OCI-LY3 (cell line): ENCODE measurements at regions not wholly inside any gene's neighbourhood (a gene's known extent, or its start where the extent isn't known, plus 50 kb on each side); places are given as distances from the start of the nearest gene placed in this dataset.

Source experiments
- H2AFZ ChIP-seq: fragments of 200-600, 300-600 bp; shearing (Covaris generic); 2 replicates; pipeline ENCODE4 v1.6.0; 2014; ENCODE audit warnings: antibody characterized with exemption, low read depth, low read length
- H3K27ac ChIP-seq: fragments of 200-600, 300-600 bp; sonication (generic); 2 replicates; pipeline ENCODE4 v1.5.1; 2014; ENCODE audit warnings: mild to moderate bottlenecking, low read length, moderate library complexity, mixed read lengths
- H3K27me3 ChIP-seq: fragments of 200-600, 300-600 bp; sonication (generic); 2 replicates; pipeline ENCODE4 v1.6.1; 2014; ENCODE audit warnings: low read depth, low read length, mixed read lengths
- H3K36me3 ChIP-seq: fragments of 200-600, 300-600 bp; sonication (generic); replicated peaks from 2 replicates; pipeline ENCODE3; 2014; ENCODE audit warnings: low read depth, low read length, mixed read lengths
- H3K4me1 ChIP-seq: fragments of 300-600, 200-600 bp; sonication (generic); 2 replicates; pipeline ENCODE4 v1.6.1; 2014; ENCODE audit warnings: low read length, mixed read lengths
- H3K4me2 ChIP-seq: fragments of 200-600, 300-600 bp; sonication (generic); 2 replicates; pipeline ENCODE4 v1.6.1; 2014; ENCODE audit warnings: low read length, mixed read lengths
- H3K4me3 ChIP-seq: fragments of 300-600, 200-600 bp; sonication (generic); 2 replicates; pipeline ENCODE4 v1.5.1; 2014; ENCODE audit warnings: antibody characterized with exemption, mild to moderate bottlenecking, low read length, moderate library complexity
- H3K79me2 ChIP-seq: fragments of 300-600, 200-600 bp; shearing (Covaris generic); 2 replicates; pipeline ENCODE4 v1.6.1; 2014; ENCODE audit warnings: mild to moderate bottlenecking, low read length, mixed read lengths
- H3K9ac ChIP-seq: fragments of 300-600, 200-600 bp; shearing (Covaris generic); 2 replicates; pipeline ENCODE4 v1.6.0; 2014; ENCODE audit warnings: mild to moderate bottlenecking, low read length, moderate library complexity
- H3K9me3 ChIP-seq: fragments of 200-600, 300-600 bp; shearing (Covaris generic); 2 replicates; pipeline ENCODE4 v1.6.1; 2014; ENCODE audit warnings: low read length, mixed read lengths; ENCODE audit not compliant: insufficient read depth
- H4K20me1 ChIP-seq: fragments of 200-600, 300-600 bp; sonication (generic); 2 replicates; pipeline ENCODE4 v1.6.1; 2016; ENCODE audit warnings: low read length, mixed read lengths; ENCODE audit not compliant: insufficient read depth
- EZH2phosphoT487 ChIP-seq: fragments of 200-600 bp; shearing (Covaris generic); IDR thresholded peaks from 2 replicates; pipeline ENCODE4 v1.6.1; 2018; ENCODE audit warnings: antibody characterized with exemption, mixed run types, low read depth
- TF ChIP-seq, protein P1 (sequence below): fragments of 200-600, 300-600 bp; sonication (generic); IDR thresholded peaks from 2 replicates; pipeline ENCODE4 v1.5.1; 2014; ENCODE audit warnings: antibody characterized with exemption, low read length, low read depth

DNA sequence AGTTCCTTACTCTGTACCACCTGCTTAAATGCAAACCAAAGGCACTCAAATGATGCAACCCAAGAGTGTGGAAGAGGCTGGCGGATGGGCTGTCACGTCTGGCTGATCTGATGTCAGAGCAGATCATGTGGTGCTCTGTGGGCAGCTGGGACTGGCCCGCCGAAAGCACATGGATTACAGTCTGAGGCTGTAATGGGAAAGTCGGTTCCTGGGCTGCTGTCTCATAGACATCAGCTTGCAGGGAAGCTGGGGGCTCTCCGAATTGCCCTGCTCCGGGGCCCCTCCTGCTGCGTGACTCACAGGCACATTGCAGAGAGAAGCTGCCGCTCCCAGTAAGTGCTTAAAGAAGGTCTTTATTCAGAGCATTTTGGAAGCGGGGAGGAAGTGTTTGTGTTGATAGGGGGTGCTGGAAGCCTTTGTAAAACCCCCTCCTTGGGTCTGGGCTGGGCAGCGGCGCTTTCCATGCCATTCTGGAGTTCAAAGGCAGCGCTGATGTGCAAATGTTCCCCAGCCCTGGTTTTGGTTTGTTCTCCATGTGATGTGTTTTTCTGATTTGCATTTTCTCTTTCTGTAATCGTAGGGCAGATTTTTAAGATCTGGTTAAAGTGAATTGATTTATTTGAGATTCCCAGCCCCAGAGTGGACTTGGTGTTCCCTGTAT, 181.1 kb downstream of the LARP7 start:
- H3K27me3 ChIP-seq: no peaks in the 10 kb centered on the region
- peak overlapping the region; percentile 82 for H3K4me2 ChIP-seq
- H3K9ac ChIP-seq: peak overlapping the region; percentile 83
- no peaks in the 10 kb centered on the region for H4K20me1 ChIP-seq
- H3K4me1 ChIP-seq: peaks cover 15% of the 10 kb centered on the region
- H3K4me3 ChIP-seq: peak overlapping the region; percentile 90
- H3K36me3 ChIP-seq: no peaks in the 10 kb centered on the region
- peaks cover 2% of the 10 kb centered on the region; the same call in 1 of the 2 replicates for H3K79me2 ChIP-seq
- TF ChIP-seq, protein P1, sequence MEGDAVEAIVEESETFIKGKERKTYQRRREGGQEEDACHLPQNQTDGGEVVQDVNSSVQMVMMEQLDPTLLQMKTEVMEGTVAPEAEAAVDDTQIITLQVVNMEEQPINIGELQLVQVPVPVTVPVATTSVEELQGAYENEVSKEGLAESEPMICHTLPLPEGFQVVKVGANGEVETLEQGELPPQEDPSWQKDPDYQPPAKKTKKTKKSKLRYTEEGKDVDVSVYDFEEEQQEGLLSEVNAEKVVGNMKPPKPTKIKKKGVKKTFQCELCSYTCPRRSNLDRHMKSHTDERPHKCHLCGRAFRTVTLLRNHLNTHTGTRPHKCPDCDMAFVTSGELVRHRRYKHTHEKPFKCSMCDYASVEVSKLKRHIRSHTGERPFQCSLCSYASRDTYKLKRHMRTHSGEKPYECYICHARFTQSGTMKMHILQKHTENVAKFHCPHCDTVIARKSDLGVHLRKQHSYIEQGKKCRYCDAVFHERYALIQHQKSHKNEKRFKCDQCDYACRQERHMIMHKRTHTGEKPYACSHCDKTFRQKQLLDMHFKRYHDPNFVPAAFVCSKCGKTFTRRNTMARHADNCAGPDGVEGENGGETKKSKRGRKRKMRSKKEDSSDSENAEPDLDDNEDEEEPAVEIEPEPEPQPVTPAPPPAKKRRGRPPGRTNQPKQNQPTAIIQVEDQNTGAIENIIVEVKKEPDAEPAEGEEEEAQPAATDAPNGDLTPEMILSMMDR: peak; percentile 17; the same call in 1 of the 2 replicates
- TF ChIP-seq EZH2phosphoT487: no peak
- peak overlapping the region; percentile 51 for H3K27ac ChIP-seq
- no peaks in the 10 kb centered on the region for H3K9me3 ChIP-seq
- peak overlapping the region; percentile 97 for H2AFZ ChIP-seq

DNA sequence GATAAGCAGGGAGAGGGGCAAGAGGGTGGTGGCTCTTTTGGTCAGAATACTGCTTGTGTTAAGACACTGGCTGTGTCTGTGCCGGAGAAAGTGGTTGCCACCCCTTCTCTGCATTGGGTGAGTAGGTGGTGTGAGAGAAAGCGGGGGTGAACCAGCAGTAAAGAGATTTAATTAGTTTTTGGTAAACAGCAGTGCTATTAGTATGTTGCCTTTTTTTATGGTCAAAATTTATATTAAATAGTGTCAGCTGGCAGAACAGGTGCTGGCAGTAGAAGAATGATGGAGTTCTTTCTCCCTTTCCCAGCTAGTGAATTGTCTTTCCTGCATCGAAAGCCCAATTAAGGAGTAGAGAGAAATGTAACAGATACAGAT, 181.6 kb downstream of the LARP7 start:
- Histone ChIP-seq H3K9ac (peak overlapping the region; percentile 83), H3K4me3 (peak overlapping the region; percentile 90), H3K27me3 (no peaks in the 10 kb centered on the region), H3K4me1 (peaks cover 15% of the 10 kb centered on the region), H3K9me3 (no peaks in the 10 kb centered on the region), H2AFZ (peak overlapping the region; percentile 97), H3K36me3 (no peaks in the 10 kb centered on the region), H3K27ac (peak overlapping the region; percentile 51), H4K20me1 (peaks cover 1% of the 10 kb centered on the region; the same call in 1 of the 2 replicates), H3K79me2 (peaks cover 2% of the 10 kb centered on the region; the same call in 1 of the 2 replicates), H3K4me2 (peak overlapping the region; percentile 82)
- TF ChIP-seq, protein P1: no peak
- no peak for TF ChIP-seq EZH2phosphoT487

DNA sequence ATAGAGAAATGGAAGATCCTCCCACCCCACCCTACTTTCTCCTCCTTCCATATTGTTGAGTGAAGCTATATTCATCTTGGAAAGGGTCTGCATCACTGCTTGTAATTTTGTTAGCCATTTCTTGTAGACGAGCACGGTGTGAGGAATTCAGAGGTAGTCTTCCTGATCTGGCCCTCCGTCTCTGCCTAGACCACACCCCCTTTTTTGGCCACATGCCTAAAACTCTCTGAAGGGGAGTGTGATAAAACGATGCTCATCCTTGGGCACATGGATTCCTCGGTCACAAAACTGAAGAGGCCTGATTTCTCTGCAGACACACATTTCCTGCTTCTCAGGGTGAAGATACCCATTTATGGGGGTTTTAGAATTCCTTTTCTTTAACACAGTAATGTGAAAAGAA, 182.8 kb downstream of the LARP7 start:
- no peaks in the 10 kb centered on the region for H3K27me3 ChIP-seq
- TF ChIP-seq, protein P1: no peak
- TF ChIP-seq EZH2phosphoT487: no peak
- peaks cover 2% of the 10 kb centered on the region; the same call in 1 of the 2 replicates for H3K79me2 ChIP-seq
- H3K4me1 ChIP-seq: peaks cover 15% of the 10 kb centered on the region
- H3K27ac ChIP-seq: no peak overlapping the region
- no peak overlapping the region for H3K4me2 ChIP-seq
- peaks cover 3% of the 10 kb centered on the region; the same call in 1 of the 2 replicates for H4K20me1 ChIP-seq
- H3K9ac ChIP-seq: no peak overlapping the region
- H2AFZ ChIP-seq: no peak overlapping the region
- no peaks in the 10 kb centered on the region for H3K36me3 ChIP-seq
- H3K9me3 ChIP-seq: no peaks in the 10 kb centered on the region
- no peak overlapping the region for H3K4me3 ChIP-seq

DNA sequence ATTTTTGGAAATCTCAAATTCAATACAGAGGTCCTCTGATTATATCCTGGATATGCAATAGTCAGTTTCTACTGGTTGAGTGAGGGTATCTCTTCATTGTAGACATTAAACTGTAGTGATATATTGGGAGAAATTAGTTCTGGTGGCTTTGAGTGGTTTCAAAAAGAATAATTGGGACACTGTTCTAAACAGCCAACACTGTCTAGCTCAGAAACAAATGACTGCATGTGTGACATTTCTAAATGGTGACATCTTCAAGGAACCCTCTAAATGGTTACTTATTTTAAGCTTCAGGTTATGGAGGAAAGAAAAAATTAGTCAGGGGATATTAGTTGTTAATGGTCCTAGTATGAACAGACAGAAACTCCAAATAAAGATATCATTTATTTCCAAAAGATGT, 186.2 kb downstream of the LARP7 start:
- H3K4me2 ChIP-seq: no peak overlapping the region
- no peak overlapping the region for H3K4me3 ChIP-seq
- no peak overlapping the region for H3K27ac ChIP-seq
- H3K9me3 ChIP-seq: no peaks in the 10 kb centered on the region
- H3K4me1 ChIP-seq: peaks cover 9% of the 10 kb centered on the region
- H4K20me1 ChIP-seq: peaks cover 3% of the 10 kb centered on the region; the same call in 1 of the 2 replicates
- TF ChIP-seq EZH2phosphoT487: no peak
- TF ChIP-seq, protein P1: no peak
- H3K9ac ChIP-seq: no peak overlapping the region
- no peaks in the 10 kb centered on the region for H3K36me3 ChIP-seq
- peaks cover 2% of the 10 kb centered on the region; the same call in 1 of the 2 replicates for H3K79me2 ChIP-seq
- no peaks in the 10 kb centered on the region for H3K27me3 ChIP-seq
- H2AFZ ChIP-seq: no peak overlapping the region
